Endodermal cell (in vitro differentiated cells): ENCODE measurements at regions not wholly inside any gene's neighbourhood (a gene's known extent, or its start where the extent isn't known, plus 50 kb on each side); places are given as distances from the start of the nearest gene placed in this dataset.

Source experiments
- DNase-seq: peaks from one replicate; pipeline ENCODE4 v3.0.0-alpha.2; 2017
- H3K27ac ChIP-seq: 2 replicates; pipeline ENCODE4 v1.5.1; 2013; ENCODE audit warnings: mild to moderate bottlenecking, low read depth, low read length, moderate library complexity
- H3K27me3 ChIP-seq: 2 replicates; pipeline ENCODE4 v1.6.1; 2013; ENCODE audit warnings: mild to moderate bottlenecking, low read length, moderate library complexity; ENCODE audit not compliant: insufficient read depth, control insufficient read depth, poor library complexity, severe bottlenecking
- H3K36me3 ChIP-seq: 2 replicates; pipeline ENCODE4 v1.7.0; 2013; ENCODE audit warnings: mild to moderate bottlenecking, low read length, moderate library complexity; ENCODE audit not compliant: control insufficient read depth, insufficient read depth
- H3K4me1 ChIP-seq: one replicate; pipeline ENCODE4 v1.7.0; 2013; ENCODE audit warnings: low read length; ENCODE audit not compliant: control insufficient read depth, insufficient read depth
- H3K4me3 ChIP-seq: 2 replicates; pipeline ENCODE4 v1.5.1; 2013; ENCODE audit warnings: mild to moderate bottlenecking, low read length, moderate library complexity
- H3K9ac ChIP-seq: 2 replicates; pipeline ENCODE4 v1.6.1; 2013; ENCODE audit warnings: mild to moderate bottlenecking, low read length, moderate library complexity; ENCODE audit not compliant: poor library complexity, severe bottlenecking; ENCODE audit errors: extremely low read depth
- H3K9me3 ChIP-seq: 2 replicates; pipeline ENCODE4 v1.6.1; 2013; ENCODE audit warnings: mild to moderate bottlenecking, low read length, moderate library complexity; ENCODE audit not compliant: control insufficient read depth
- H3K27ac Mint-ChIP-seq: 2 replicates; pipeline ENCODE4 v1.8.0; 2020; ENCODE audit warnings: mixed read lengths
- H3K27me3 Mint-ChIP-seq: 2 replicates; pipeline ENCODE4 v1.8.0; 2021; ENCODE audit warnings: mild to moderate bottlenecking, mixed read lengths; ENCODE audit not compliant: insufficient read depth
- H3K36me3 Mint-ChIP-seq: 2 replicates; pipeline ENCODE4 v1.8.0; 2020; ENCODE audit warnings: low read depth, mixed read lengths
- H3K4me1 Mint-ChIP-seq: 2 replicates; pipeline ENCODE4 v1.8.0; 2020; ENCODE audit warnings: mixed read lengths
- H3K4me3 Mint-ChIP-seq: 2 replicates; pipeline ENCODE4 v1.8.0; 2020; ENCODE audit warnings: mild to moderate bottlenecking, moderate library complexity, mixed read lengths
- H3K9me3 Mint-ChIP-seq: 2 replicates; pipeline ENCODE4 v1.8.0; 2020; ENCODE audit warnings: mild to moderate bottlenecking, mixed read lengths
- CTCF ChIP-seq: fragments of 200-600 bp; sonication (generic); conservative IDR thresholded peaks from 2 replicates; pipeline ENCODE4 v1.5.0; 2021; ENCODE audit warnings: antibody characterized with exemption, mild to moderate bottlenecking
- WGBS, 2 experiments: methylation state at CpG; one replicate each; pipeline versions ENCODE4 v1.1.5 to v1.1.7; 2013; ENCODE audit warnings: missing lambda C conversion rate in 2 of 2, mixed read lengths in 1 of 2; ENCODE audit not compliant: insufficient coverage in 1 of 2, insufficient read length in 1 of 2; 5-methylcytosine and 5-hydroxymethylcytosine counted together

DNA sequence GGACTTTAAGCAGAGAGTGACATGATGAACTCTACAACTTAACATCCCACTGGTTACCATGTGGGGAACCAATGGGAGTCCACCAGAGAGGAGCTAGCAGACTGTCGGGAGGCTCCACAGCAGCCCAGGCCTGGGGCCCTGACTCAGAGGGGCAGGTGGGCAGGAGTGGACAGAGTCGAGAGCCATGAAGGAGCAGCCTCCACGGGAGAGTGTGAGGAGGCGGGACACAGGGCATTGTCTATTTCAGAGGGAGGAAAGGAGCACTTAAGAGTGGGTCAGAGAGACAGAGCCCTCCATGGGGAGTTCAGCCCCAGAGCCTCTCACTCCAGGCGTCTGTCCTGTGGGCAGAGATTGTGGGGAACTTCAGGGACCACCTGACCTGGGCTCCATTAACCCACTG, 118.7 kb downstream of the CYP26B1 start:
- peak; percentile 27 for DNase-seq
- Histone ChIP-seq H3K27me3 (no peaks in the 10 kb centered on the region), H3K36me3 (no peaks in the 10 kb centered on the region), H3K4me3 (no peak overlapping the region), H3K27ac (no peak overlapping the region), H3K9ac (no peak overlapping the region), H3K4me1 (no peaks in the 10 kb centered on the region), H3K9me3 (no peaks in the 10 kb centered on the region)
- 84% methylated on average over 5 of the region's 5 CpGs; no CpG with 5 or more reads in 1 of the 2 experiments for WGBS, 2 experiments
- no peaks in the 10 kb centered on the region for H3K9me3 Mint-ChIP-seq
- no peaks in the 10 kb centered on the region for H3K4me1 Mint-ChIP-seq
- no peak overlapping the region for H3K4me3 Mint-ChIP-seq
- H3K36me3 Mint-ChIP-seq, result no peaks in the 10 kb centered on the region
- H3K27ac Mint-ChIP-seq, result no peak overlapping the region
- H3K27me3 Mint-ChIP-seq, result no peaks in the 10 kb centered on the region
- no peak for TF ChIP-seq CTCF

GRCh38 chr2:72028351-72028995, 119.2 kb downstream of the CYP26B1 start:
- Histone ChIP-seq H3K27ac (no peak overlapping the region), H3K36me3 (no peaks in the 10 kb centered on the region), H3K4me3 (no peak overlapping the region), H3K9ac (no peak overlapping the region), H3K9me3 (no peaks in the 10 kb centered on the region), H3K27me3 (no peaks in the 10 kb centered on the region), H3K4me1 (no peaks in the 10 kb centered on the region)
- no peak overlapping the region for H3K27ac Mint-ChIP-seq
- H3K36me3 Mint-ChIP-seq, result no peaks in the 10 kb centered on the region
- DNase-seq, result no peak
- H3K9me3 Mint-ChIP-seq, result no peaks in the 10 kb centered on the region
- no peaks in the 10 kb centered on the region for H3K4me1 Mint-ChIP-seq
- no peak overlapping the region for H3K4me3 Mint-ChIP-seq
- 93 to 98% methylated on average over 8 to 12 of the region's 12 CpGs for WGBS, 2 experiments
- no peaks in the 10 kb centered on the region for H3K27me3 Mint-ChIP-seq
- TF ChIP-seq CTCF, result no peak

GRCh38 chr2:72027426-72028161, 120.1 kb downstream of the CYP26B1 start:
- H3K36me3 ChIP-seq, result no peaks in the 10 kb centered on the region
- H3K9me3 ChIP-seq, result no peaks in the 10 kb centered on the region
- H3K9ac ChIP-seq, result no peak overlapping the region
- H3K27me3 ChIP-seq, result no peaks in the 10 kb centered on the region
- Mint-ChIP-seq H3K27ac (no peak overlapping the region), H3K4me3 (no peak overlapping the region), H3K4me1 (no peaks in the 10 kb centered on the region), H3K36me3 (no peaks in the 10 kb centered on the region), H3K27me3 (no peaks in the 10 kb centered on the region), H3K9me3 (peaks cover under 1% of the 10 kb centered on the region)
- H3K27ac ChIP-seq, result no peak overlapping the region
- no peak overlapping the region for H3K4me3 ChIP-seq
- peak; percentile 54 for DNase-seq
- WGBS, 2 experiments, result 90 to 91% methylated on average over 8 to 13 of the region's 13 CpGs
- no peaks in the 10 kb centered on the region for H3K4me1 ChIP-seq
- TF ChIP-seq CTCF, result peak; percentile 51
